GM23248 (cell line): ENCODE measurements at regions not wholly inside any gene's neighbourhood (a gene's known extent, or its start where the extent isn't known, plus 50 kb on each side); places are given as distances from the start of the nearest gene placed in this dataset.

Experiments
- EZH2 ChIP-seq: fragments of 200-600 bp; sonication (generic); IDR thresholded peaks from 2 replicates; pipeline ENCODE4 v1.6.1; 2018; ENCODE audit warnings: antibody characterized with exemption, mild to moderate bottlenecking; ENCODE audit not compliant: insufficient read depth, poor library complexity, severe bottlenecking
- EZH2phosphoT487 ChIP-seq: fragments of 200-600 bp; sonication (generic); IDR thresholded peaks from 2 replicates; pipeline ENCODE4 v1.6.1; 2018; ENCODE audit warnings: antibody characterized with exemption, moderate library complexity, mild to moderate bottlenecking, low read depth; ENCODE audit not compliant: insufficient read depth

DNA sequence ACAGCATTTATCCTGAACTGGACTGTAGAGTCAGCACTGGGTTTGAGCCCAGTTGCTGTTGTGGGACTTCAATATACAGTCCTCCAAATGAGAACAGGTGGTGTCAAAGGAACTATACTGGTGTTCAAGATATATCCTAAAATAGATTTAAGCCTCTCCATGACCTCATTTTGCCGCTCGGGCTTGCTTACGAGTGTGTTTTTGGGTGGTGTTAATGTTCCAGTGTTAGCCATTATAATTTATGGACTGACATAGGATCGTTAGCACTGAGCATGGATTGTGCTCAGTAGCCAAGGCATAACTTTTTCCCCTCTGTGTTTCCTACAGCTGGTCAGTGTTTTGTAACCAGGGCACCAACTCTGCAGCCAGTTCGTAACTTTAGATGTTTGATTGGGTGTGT lies 306.6 kb downstream of the SPATA31D1 start:
- no peak for TF ChIP-seq EZH2phosphoT487
- TF ChIP-seq EZH2: no peak
